ENCODE measurements at regions not wholly inside any gene's neighbourhood (a gene's known extent, or its start where the extent isn't known, plus 50 kb on each side); places are given as distances from the start of the nearest gene placed in this dataset.

DNA sequence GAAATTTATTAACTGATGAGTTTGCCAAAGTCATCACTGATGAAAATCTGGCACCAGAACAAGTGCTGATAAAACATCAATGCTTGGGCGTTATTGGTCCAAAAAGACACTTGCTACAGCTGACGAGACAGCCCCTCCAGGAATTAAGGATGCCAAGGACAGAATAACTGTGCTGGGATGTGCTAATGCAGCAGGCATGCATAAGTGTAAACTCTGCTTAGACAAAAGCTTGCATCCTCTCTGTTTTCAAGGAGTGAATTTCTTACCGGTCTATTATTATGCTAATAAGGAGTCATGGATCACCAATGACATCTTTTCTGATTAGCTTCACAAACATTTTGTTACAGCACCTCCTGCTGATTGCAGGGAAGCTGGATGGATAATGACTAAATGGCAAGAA lies 402.0 kb downstream of the LTN1 start:
- TF ChIP-seq CTCF (IDR thresholded peaks at IDR 0.05; ENCODE audit: poor library complexity) (no peak), EZH2 (IDR thresholded peaks at IDR 0.05; ENCODE audit: borderline replicate concordance) (no peak)
